ENCODE measurements at regions not wholly inside any gene's neighbourhood (a gene's known extent, or its start where the extent isn't known, plus 50 kb on each side); places are given as distances from the start of the nearest gene placed in this dataset.
"Not testable (repeated sequence)": the region's sequence is repeated elsewhere in the genome, so short reads cannot be mapped to it uniquely, and the experiment has no call there.

GRCh38 chr22:49403102-49403501 lies 424.6 kb downstream of the BRD1 start:
- DNase-seq: no peak

GRCh38 chr22:49402169-49402568 lies 425.5 kb downstream of the BRD1 start:
- DNase-seq: no peak

GRCh38 chr22:49400941-49401598 lies 426.6 kb downstream of the BRD1 start:
- no peak for DNase-seq

- DNase-seq: no peak
These were observed 427.3 kb downstream of the BRD1 start for GRCh38 chr22:49400136-49400940.

GRCh38 chr22:49398646-49399045 lies 429.0 kb downstream of the BRD1 start:
- no peak for DNase-seq

GRCh38 chr22:49398115-49398514 lies 429.6 kb downstream of the BRD1 start:
- DNase-seq: no peak

GRCh38 chr22:49396817-49397216 lies 430.9 kb downstream of the BRD1 start:
- DNase-seq: no peak

GRCh38 chr22:49395617-49396016 lies 432.1 kb downstream of the BRD1 start:
- no peak for DNase-seq

- not testable (repeated sequence) for DNase-seq
These were observed 432.6 kb downstream of the BRD1 start for GRCh38 chr22:49395062-49395461.

GRCh38 chr22:49394116-49394785 lies 433.4 kb downstream of the BRD1 start:
- DNase-seq: no peak

GRCh38 chr22:49393526-49393925 lies 434.1 kb downstream of the BRD1 start:
- DNase-seq: no peak

- no peak for DNase-seq
These were observed 434.7 kb downstream of the BRD1 start for GRCh38 chr22:49392841-49393510.

- no peak for DNase-seq
These were observed 435.4 kb downstream of the BRD1 start for GRCh38 chr22:49392247-49392646.

- DNase-seq: no peak
These were observed 436.2 kb downstream of the BRD1 start for GRCh38 chr22:49391436-49391835.

GRCh38 chr22:49390954-49391353 lies 436.7 kb downstream of the BRD1 start:
- DNase-seq: no peak

GRCh38 chr22:49383909-49384308 lies 443.8 kb downstream of the BRD1 start:
- DNase-seq: not testable (repeated sequence)

GRCh38 chr22:49382451-49382735 lies 445.3 kb downstream of the BRD1 start:
- DNase-seq: no peak

GRCh38 chr22:49381595-49382450 lies 445.9 kb downstream of the BRD1 start:
- no peak for DNase-seq

- DNase-seq: no peak
These were observed 446.9 kb downstream of the BRD1 start for GRCh38 chr22:49380828-49381114.

- DNase-seq: no peak
These were observed 447.4 kb downstream of the BRD1 start for GRCh38 chr22:49380095-49380827.

- no peak for DNase-seq
These were observed 450.4 kb downstream of the BRD1 start for GRCh38 chr22:49377306-49377705.

- no peak for DNase-seq
These were observed 453.9 kb downstream of the BRD1 start for GRCh38 chr22:49373801-49374226.

Data from activated naive CD4-positive, alpha-beta T cell treated with anti-CD3 and anti-CD28 coated beads, Interleukin-2, amount 50 U/mL, for 16 hours (primary cell).